Stimulated activated CD8-positive, alpha-beta memory T cell treated with anti-CD3 and anti-CD28 coated beads, Interleukin-7, amount 100 ng/mL, for 1 hour (primary cell): ENCODE measurements at regions not wholly inside any gene's neighbourhood (a gene's known extent, or its start where the extent isn't known, plus 50 kb on each side); places are given as distances from the start of the nearest gene placed in this dataset.
"Not testable (repeated sequence)": the region's sequence is repeated elsewhere in the genome, so short reads cannot be mapped to it uniquely, and the experiment has no call there.

Experiments
- DNase-seq, 2 donors: peaks; one replicate each; pipeline ENCODE4 v3.0.0-alpha.2; 2020; ENCODE audit warnings: low read depth in 2 of 2

DNA sequence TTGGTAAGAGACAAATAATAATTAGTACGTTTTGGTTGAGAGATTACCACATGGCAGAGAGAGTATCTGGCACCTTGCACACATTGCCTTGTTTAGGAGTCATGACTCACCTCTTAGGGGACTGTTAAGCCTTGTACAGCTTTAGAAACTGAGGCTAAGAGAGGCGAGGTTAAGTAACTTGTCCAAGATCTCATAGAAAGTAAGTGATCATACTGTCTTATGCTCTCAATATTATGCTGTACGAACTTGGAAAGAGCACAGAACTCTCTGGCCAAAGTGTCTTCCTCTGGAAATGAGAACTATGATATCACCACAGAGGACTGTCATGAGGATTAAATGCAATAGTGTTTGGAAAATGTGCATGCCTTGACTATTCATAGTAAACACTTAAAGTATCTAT is 249.0 kb downstream of the UTRN start:
- no peak for DNase-seq

- DNase-seq = no peak
Measured at GRCh38 chr6:144535630-144536029, 250.5 kb downstream of the UTRN start.

DNA sequence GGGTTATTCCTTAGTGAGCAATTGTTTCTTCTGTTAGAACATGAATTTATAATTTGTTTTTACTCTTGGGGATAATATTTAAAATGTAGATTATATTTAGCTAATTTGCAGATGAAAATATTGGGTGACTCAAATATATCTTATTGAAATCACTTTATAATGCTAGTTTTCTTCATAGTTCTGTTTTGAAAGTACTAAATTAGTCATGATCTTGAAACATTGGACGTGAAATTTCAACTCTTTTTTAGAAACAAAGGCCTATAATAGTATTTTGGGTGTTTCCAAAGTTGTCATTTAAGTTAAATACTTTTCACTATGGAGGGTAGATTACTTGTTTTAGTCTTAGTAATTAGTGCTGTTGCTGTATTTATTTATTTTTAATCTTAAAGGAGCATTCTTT is 250.9 kb downstream of the UTRN start:
- DNase-seq = no peak

- no peak for DNase-seq
Measured at GRCh38 chr6:144543006-144543871, 258.1 kb downstream of the UTRN start.

DNA sequence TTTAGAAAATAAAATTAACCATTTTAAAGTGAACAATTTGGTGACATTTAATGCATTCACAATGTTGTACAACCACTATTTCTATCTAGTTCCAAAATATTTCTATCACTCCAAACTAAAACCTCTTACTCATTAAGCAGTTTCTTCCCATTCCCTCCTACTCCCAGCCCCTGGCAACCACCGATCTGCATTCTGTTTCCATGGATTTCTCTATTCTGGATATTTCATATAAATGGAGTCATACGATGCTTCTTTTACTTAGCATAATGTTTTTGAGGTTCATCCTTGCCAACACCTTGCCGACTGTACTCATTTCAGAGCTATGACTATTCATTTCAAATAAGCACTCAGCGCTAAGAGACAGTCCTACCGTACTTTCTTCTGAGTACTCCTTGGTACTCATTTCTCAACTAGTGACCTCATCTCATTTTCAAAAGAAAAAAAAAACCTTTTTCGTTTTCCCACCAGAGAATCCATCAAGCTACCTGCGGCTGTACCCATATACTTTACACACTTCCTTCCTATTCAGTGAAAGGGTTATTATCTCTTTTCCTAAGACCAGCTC is 259.2 kb downstream of the UTRN start:
- no peak for DNase-seq

DNA sequence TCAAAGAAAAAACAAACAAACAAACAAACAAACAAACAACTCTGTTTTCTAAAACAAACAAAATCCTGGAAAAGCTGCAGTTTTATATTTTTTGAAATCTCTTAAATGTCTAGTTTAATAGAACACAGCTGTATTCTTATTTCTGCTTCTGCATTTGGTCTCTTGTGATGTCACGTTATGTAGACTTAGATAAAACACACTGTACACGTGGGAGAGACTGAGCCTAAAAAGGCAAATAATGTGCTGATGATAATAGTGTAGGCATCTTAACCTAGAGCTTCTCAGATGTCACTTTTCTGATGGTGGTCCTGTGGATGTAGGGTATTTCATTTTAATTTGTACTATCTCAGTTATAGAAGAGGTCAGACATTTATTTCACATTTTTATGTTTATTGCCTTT is 261.7 kb downstream of the UTRN start:
- DNase-seq = no peak

GRCh38 chr6:144547409-144547808 is 262.3 kb downstream of the UTRN start:
- DNase-seq = no peak

DNA sequence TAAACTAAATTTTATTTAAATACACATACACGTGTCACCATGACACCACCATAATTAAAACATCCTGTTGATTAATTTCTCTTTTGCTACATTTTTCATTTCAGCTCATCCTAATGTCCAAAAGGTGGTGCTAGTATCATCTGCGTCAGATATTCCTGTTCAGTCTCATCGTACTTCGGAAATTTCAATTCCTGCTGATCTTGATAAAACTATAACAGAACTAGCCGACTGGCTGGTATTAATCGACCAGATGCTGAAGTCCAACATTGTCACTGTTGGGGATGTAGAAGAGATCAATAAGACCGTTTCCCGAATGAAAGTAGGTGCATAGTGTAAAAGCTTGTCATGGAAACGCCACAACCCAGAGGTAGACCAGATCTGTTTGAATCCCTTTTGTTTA is 263.4 kb downstream of the UTRN start:
- no peak for DNase-seq

- no peak for DNase-seq
Measured at GRCh38 chr6:144549837-144550747, 265.0 kb downstream of the UTRN start.

GRCh38 chr6:144551339-144551738 is 266.2 kb downstream of the UTRN start:
- no peak for DNase-seq

DNA sequence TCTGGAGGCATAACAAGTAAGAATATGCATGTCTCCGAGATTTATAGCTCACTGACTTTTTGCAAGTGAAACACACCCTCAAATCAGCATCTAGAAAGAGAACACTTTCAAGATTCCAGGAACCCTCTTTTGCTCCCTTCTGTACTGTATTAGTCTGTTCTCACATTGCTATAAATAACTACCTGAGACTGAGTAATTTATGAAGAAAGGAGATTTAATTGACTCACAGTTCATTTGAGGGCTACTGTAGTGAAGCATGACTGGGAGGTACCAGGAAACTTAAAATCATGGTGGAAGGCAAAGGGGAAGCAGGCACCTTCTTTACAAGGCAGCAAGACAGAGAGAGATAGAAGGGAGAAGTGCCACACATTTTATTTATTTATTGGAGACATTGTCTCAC is 269.9 kb downstream of the UTRN start:
- DNase-seq = no peak

- no peak for DNase-seq
Measured at GRCh38 chr6:144559865-144560593, 274.9 kb downstream of the UTRN start.

GRCh38 chr6:144561455-144562043 is 276.4 kb downstream of the UTRN start:
- no peak for DNase-seq

DNA sequence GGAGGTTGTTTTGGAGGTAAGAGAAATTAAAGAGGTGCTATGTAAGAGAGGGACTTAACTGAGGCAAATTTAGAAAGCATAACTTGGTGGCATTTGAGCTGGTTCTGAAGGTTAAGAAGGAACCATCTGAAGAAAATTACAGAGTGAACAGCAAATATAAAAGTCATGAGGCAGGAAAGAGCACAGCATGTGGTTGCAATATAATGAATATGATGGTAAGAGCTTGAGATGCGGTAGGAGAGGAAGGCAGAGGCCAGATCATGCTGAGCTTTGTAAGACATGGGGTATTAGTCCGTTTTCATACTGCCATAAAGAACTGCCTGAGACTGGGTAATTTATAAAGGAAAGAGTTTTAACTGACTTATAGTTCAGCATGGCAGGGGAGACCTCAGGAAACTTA is 279.1 kb downstream of the UTRN start:
- DNase-seq = no peak

GRCh38 chr6:144566868-144567615 is 281.9 kb downstream of the UTRN start:
- DNase-seq = no peak

GRCh38 chr6:144568241-144568640 is 283.1 kb downstream of the UTRN start:
- DNase-seq = no peak

DNA sequence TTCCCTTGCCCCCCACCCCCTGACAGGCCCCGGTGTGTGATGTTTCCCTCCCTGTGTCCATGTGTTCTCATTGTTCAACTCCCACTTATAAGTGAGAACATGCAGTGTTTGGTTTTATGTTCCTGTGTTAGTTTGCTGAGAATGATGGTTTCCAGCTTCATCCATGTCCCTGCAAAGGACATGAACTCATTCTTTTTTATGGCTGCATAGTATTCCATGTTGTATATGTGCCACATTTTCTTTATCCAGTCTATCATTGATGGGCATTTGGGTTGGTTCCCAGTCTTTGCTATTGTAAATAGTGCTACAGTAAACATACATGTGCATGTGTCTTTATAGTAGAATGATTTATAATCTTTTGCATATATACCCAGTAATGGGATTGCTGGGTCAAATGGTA is 287.4 kb downstream of the UTRN start:
- DNase-seq = not testable (repeated sequence)

GRCh38 chr6:144574796-144575195 is 289.7 kb downstream of the UTRN start:
- DNase-seq = no peak

DNA sequence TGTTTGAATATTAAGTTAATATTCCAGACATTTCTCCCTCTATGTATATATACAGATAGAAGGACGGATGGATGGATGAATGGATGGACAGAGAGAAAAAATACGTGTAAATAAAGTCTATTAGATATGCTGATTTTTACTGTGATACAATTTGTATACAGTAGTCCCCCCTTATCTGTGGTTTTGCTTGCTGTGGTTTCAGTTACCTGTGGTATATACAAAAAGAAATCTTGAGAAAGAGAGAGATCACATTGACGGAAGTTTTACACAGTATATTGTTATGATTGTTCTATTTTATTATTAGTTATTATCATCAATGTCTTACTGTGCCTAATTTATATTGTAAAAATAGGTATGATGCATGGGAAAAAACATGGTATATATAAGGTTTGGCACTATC is 290.2 kb downstream of the UTRN start:
- DNase-seq = no peak

DNA sequence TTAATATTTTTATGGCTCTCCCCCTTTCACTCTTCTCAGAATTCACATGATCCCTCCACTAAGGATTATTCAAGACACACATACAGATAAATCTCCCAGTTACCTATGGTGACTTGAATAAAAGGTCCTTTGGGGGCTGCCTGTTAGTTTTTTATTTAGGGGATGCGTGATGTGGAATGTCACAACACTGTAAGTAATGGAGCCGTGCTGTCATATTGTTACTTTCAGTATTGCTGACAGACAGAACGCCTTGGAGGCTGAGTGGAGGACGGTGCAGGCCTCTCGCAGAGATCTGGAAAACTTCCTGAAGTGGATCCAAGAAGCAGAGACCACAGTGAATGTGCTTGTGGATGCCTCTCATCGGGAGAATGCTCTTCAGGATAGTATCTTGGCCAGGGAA is 291.7 kb downstream of the UTRN start:
- no peak for DNase-seq
